ENCODE measurements at regions not wholly inside any gene's neighbourhood (a gene's known extent, or its start where the extent isn't known, plus 50 kb on each side); places are given as distances from the start of the nearest gene placed in this dataset.

GRCh38 chr2:66968946-66969345 is 428.2 kb upstream of the ETAA1 start:
- no peak for TF ChIP-seq CTCF (IDR thresholded peaks at IDR 0.05)
- TF ChIP-seq POLR2A (IDR thresholded peaks at IDR 0.05), result no peak

Data from esophagus squamous epithelium (tissue), 4 donors.